ENCODE measurements at regions not wholly inside any gene's neighbourhood (a gene's known extent, or its start where the extent isn't known, plus 50 kb on each side); places are given as distances from the start of the nearest gene placed in this dataset.

DNA sequence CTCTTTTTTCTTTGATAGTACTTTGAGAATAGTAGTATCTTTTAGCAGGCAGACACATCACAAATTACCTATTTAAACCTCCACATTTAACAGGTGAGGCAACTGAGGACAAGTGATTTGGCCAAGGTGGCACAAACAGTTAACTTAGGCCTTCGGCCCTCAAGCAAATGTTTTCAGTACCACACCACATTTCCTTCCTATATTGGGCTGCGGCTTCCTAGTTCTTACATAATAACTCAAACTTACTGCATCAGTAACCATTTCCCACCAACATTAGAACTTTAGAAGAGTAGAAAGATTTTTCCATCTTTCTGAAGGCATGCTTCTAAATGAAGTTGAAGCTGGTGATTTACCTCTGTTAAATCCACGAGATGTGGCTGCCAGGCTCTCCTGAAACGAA is 63.2 kb upstream of the SLC4A4 start:
- intact Hi-C loops (cut with DNase I) = no loop called here
- H3K9me3 ChIP-seq (replicated peaks in 1 of 3) = no peaks in the 10 kb centered on the region
- H3K4me1 ChIP-seq (replicated peaks in 1 of 2) = no peaks in the 10 kb centered on the region
- no peaks in the 10 kb centered on the region for H3K27me3 ChIP-seq
- TF ChIP-seq, protein P1, sequence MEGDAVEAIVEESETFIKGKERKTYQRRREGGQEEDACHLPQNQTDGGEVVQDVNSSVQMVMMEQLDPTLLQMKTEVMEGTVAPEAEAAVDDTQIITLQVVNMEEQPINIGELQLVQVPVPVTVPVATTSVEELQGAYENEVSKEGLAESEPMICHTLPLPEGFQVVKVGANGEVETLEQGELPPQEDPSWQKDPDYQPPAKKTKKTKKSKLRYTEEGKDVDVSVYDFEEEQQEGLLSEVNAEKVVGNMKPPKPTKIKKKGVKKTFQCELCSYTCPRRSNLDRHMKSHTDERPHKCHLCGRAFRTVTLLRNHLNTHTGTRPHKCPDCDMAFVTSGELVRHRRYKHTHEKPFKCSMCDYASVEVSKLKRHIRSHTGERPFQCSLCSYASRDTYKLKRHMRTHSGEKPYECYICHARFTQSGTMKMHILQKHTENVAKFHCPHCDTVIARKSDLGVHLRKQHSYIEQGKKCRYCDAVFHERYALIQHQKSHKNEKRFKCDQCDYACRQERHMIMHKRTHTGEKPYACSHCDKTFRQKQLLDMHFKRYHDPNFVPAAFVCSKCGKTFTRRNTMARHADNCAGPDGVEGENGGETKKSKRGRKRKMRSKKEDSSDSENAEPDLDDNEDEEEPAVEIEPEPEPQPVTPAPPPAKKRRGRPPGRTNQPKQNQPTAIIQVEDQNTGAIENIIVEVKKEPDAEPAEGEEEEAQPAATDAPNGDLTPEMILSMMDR (IDR thresholded peaks at IDR 0.05) = no peak
- no peak for TF ChIP-seq POLR2A (IDR thresholded peaks at IDR 0.05)
- WGBS, 4 donors = 55 to 61% (median 58%) methylated on average over 4 of the region's 4 CpGs
- no peak overlapping the region for H3K27ac ChIP-seq
- H3K4me3 ChIP-seq = no peak overlapping the region
- no peaks in the 10 kb centered on the region for H3K36me3 ChIP-seq (replicated peaks in 1 of 2)
- no peak for DNase-seq

DNA sequence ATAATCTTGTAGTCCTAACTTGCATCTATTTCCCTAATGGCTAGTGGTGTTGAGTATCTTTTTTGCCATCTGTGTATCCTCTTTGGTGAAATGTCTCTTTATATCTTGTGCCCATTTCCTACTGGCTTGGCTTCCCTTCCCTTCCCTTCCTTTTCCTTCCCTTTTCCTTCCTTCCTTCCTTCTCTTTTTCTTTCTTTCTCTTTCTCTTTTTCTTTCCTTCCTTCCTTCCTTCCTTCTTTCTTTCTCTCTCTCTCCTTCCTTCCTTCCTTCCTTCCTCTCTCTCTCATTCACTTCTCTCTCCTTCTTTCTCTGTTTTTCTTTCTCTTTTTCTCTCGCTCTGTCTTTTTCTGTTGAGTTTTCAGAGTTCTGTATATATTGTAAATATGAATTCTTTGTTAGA is 61.5 kb upstream of the SLC4A4 start:
- Histone ChIP-seq H3K27me3 (no peaks in the 10 kb centered on the region), H3K4me3 (no peak overlapping the region), H3K27ac (no peak overlapping the region), H3K4me1 (replicated peaks in 1 of 2) (no peaks in the 10 kb centered on the region), H3K36me3 (replicated peaks in 1 of 2) (no peaks in the 10 kb centered on the region), H3K9me3 (replicated peaks in 1 of 3) (no peaks in the 10 kb centered on the region)
- DNase-seq = no peak
- intact Hi-C loops (cut with DNase I) = no loop called here
- whole genome bisulfite sequencing, 4 donors = 84 to 92% (median 89%) methylated on average over 1 of the region's 1 CpG
- TF ChIP-seq, protein P1 (IDR thresholded peaks at IDR 0.05) = no peak
- no peak for TF ChIP-seq POLR2A (IDR thresholded peaks at IDR 0.05)

DNA sequence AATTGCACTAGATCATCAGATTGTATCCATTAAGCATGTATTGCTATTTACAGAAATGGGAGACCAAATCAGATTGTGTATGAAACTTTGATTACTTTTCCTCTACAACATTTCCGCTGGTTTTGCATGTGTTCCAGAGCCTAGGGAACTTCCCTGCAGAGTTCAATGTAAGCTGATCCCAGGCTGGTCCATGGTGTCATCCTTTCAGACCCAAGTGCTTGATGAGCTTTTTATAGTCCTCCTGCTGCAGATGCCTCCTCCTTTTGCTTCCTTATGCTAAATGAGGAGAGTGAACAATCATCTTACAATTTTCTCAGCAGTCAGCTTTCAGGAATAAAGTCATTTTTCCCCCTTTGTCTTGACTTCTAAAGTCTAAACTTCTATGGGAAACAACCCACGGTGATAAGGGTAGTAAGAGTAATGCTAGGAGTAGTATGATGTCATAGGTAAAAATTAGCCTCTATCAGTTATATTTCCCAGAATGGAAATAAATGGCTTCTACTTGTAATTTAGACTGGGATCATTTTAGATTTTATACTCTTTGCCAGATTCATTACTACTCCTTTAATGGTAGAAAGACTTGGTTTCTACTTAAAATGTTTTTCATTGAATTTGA is 55.1 kb upstream of the SLC4A4 start:
- H3K9me3 ChIP-seq (replicated peaks in 1 of 3) = no peaks in the 10 kb centered on the region
- no peak overlapping the region for H3K27ac ChIP-seq
- intact Hi-C loops (cut with DNase I) = no loop called here
- 69 to 81% (median 78%) methylated on average over 2 of the region's 2 CpGs for WGBS, 4 donors
- no peak overlapping the region for H3K4me3 ChIP-seq
- no peaks in the 10 kb centered on the region for H3K36me3 ChIP-seq (replicated peaks in 1 of 2)
- no peaks in the 10 kb centered on the region for H3K4me1 ChIP-seq (replicated peaks in 1 of 2)
- DNase-seq = no peak
- no peak for TF ChIP-seq POLR2A (IDR thresholded peaks at IDR 0.05)
- TF ChIP-seq, protein P1 (IDR thresholded peaks at IDR 0.05) = no peak
- H3K27me3 ChIP-seq = no peaks in the 10 kb centered on the region

DNA sequence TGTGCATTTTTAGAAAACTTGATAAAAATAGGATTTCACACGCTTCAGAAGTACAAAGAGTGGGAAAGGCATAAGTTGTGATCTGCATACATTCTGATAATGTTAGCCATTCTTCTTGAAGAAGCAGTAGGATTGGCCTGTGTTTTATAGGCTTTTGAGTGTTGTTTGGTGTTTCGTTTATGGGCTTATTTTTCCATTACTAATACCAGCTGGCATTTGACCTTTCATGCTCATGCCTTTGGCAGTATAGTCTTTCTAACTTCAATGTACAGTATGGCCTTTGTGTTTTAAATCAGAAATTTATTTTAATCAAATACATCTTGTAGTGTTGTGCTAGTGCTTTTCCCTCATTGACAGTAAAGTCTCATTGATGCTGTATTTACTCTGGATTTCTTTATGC is 51.5 kb upstream of the SLC4A4 start:
- H3K27ac ChIP-seq = no peak overlapping the region
- TF ChIP-seq, protein P1 (IDR thresholded peaks at IDR 0.05) = no peak
- no peak for TF ChIP-seq POLR2A (IDR thresholded peaks at IDR 0.05)
- H3K36me3 ChIP-seq (replicated peaks in 1 of 2) = no peaks in the 10 kb centered on the region
- H3K27me3 ChIP-seq = no peaks in the 10 kb centered on the region
- no peak for DNase-seq
- intact Hi-C loops (cut with DNase I) = no loop called here
- H3K4me1 ChIP-seq (replicated peaks in 1 of 2) = no peaks in the 10 kb centered on the region
- H3K9me3 ChIP-seq (replicated peaks in 1 of 3) = no peaks in the 10 kb centered on the region
- WGBS, 4 donors = 76 to 84% (median 79%) methylated on average over 2 of the region's 2 CpGs
- no peak overlapping the region for H3K4me3 ChIP-seq
